HG02610 (cell line): ENCODE measurements at regions not wholly inside any gene's neighbourhood (a gene's known extent, or its start where the extent isn't known, plus 50 kb on each side); places are given as distances from the start of the nearest gene placed in this dataset.

Source experiments
- ATAC-seq: cut with Tn5 transposase; IDR thresholded peaks from one replicate; pipeline ENCODE4 v1.9.1; 2021; ENCODE audit warnings: mild to moderate bottlenecking, moderate library complexity; ENCODE audit not compliant: unreplicated experiment

- ATAC-seq, result no peak
These were observed 58.4 kb downstream of the HMHB1 start for GRCh38 chr5:143870362-143870761.

- no peak for ATAC-seq
These were observed 59.1 kb downstream of the HMHB1 start for GRCh38 chr5:143870871-143871632.

- no peak for ATAC-seq
These were observed 59.7 kb downstream of the HMHB1 start for GRCh38 chr5:143871672-143872071.

GRCh38 chr5:143874312-143874711 lies 62.4 kb downstream of the HMHB1 start:
- no peak for ATAC-seq

- ATAC-seq, result no peak
These were observed 65.2 kb downstream of the HMHB1 start for GRCh38 chr5:143877196-143877595.

GRCh38 chr5:143878430-143878829 lies 66.5 kb downstream of the HMHB1 start:
- ATAC-seq, result no peak

- ATAC-seq, result no peak
These were observed 67.7 kb downstream of the HMHB1 start for GRCh38 chr5:143879646-143880045.

GRCh38 chr5:143880178-143880577 lies 68.2 kb downstream of the HMHB1 start:
- no peak for ATAC-seq

- ATAC-seq, result no peak
These were observed 70.6 kb downstream of the HMHB1 start for GRCh38 chr5:143882520-143882919.

GRCh38 chr5:143886096-143886495 lies 74.1 kb downstream of the HMHB1 start:
- no peak for ATAC-seq

GRCh38 chr5:143886651-143887638 lies 75.0 kb downstream of the HMHB1 start:
- ATAC-seq, result no peak

- no peak for ATAC-seq
These were observed 76.1 kb downstream of the HMHB1 start for GRCh38 chr5:143887903-143888665.

GRCh38 chr5:143888912-143889311 lies 77.0 kb downstream of the HMHB1 start:
- no peak for ATAC-seq

- no peak for ATAC-seq
These were observed 78.0 kb downstream of the HMHB1 start for GRCh38 chr5:143889986-143890385.

GRCh38 chr5:143890487-143890886 lies 78.5 kb downstream of the HMHB1 start:
- ATAC-seq, result no peak

- no peak for ATAC-seq
These were observed 80.3 kb downstream of the HMHB1 start for GRCh38 chr5:143892271-143892670.

- ATAC-seq, result no peak
These were observed 80.9 kb downstream of the HMHB1 start for GRCh38 chr5:143892908-143893307.

- ATAC-seq, result no peak
These were observed 81.7 kb downstream of the HMHB1 start for GRCh38 chr5:143893638-143894037.

GRCh38 chr5:143896516-143896915 lies 84.6 kb downstream of the HMHB1 start:
- ATAC-seq, result no peak

GRCh38 chr5:143896966-143897365 lies 85.0 kb downstream of the HMHB1 start:
- no peak for ATAC-seq

- no peak for ATAC-seq
These were observed 86.4 kb downstream of the HMHB1 start for GRCh38 chr5:143898381-143898780.
